A673 (cell line): ENCODE measurements at regions not wholly inside any gene's neighbourhood (a gene's known extent, or its start where the extent isn't known, plus 50 kb on each side); places are given as distances from the start of the nearest gene placed in this dataset.

Source experiments
- BruUV-seq: library from RNA; stranded (reverse); fragments of 400-500 nt; replicated peaks from 2 replicates; lab custom pipeline; 2021; lab: Mats Ljungman, UMichigan
- CTCF ChIA-PET: fragments of 300-600 bp; sonication (Branson Sonifier 250); formaldehyde crosslinking; loops from one replicate; lab custom pipeline; 2022; ENCODE audit warnings: antibody characterized with exemption; lab: Charles Lee
- POLR2A ChIA-PET: fragments of 300-600 bp; sonication (Branson Sonifier 250); formaldehyde crosslinking; loops from one replicate; lab custom pipeline; 2022; ENCODE audit warnings: antibody characterized with exemption; ENCODE audit not compliant: low non-redundant PET; lab: Charles Lee
- DNase-seq: peaks from one replicate; pipeline ENCODE4 v3.0.0-alpha.2; 2015; ENCODE audit warnings: low spot score
- H3K27ac ChIP-seq: fragments of 200-600 bp; sonication (generic); 2 replicates; pipeline ENCODE4 v1.5.1; 2016; ENCODE audit warnings: mixed run types, low read depth, mild to moderate bottlenecking, mixed read lengths, antibody characterized with exemption, low read length; ENCODE audit not compliant: poor library complexity, severe bottlenecking
- H3K27me3 ChIP-seq: fragments of 200-600 bp; sonication (generic); replicated peaks from 2 replicates; pipeline ENCODE4 v1.6.1; 2017; ENCODE audit warnings: mixed run types, low read depth, mild to moderate bottlenecking, mixed read lengths, antibody characterized with exemption, low read length; ENCODE audit not compliant: insufficient read depth, poor library complexity
- H3K36me3 ChIP-seq: fragments of 200-600 bp; sonication (generic); 2 replicates; pipeline ENCODE4 v1.6.1; 2016; ENCODE audit warnings: mixed run types, mild to moderate bottlenecking, mixed read lengths, antibody characterized with exemption, low read length; ENCODE audit not compliant: insufficient read depth, poor library complexity, severe bottlenecking
- H3K4me1 ChIP-seq: fragments of 200-600 bp; sonication (generic); 2 replicates; pipeline ENCODE4 v1.6.1; 2017; ENCODE audit warnings: mixed run types, mild to moderate bottlenecking, mixed read lengths, antibody characterized with exemption, low read length; ENCODE audit not compliant: insufficient read depth, poor library complexity, severe bottlenecking
- H3K4me3 ChIP-seq: fragments of 200-600 bp; sonication (generic); 2 replicates; pipeline ENCODE4 v1.5.1; 2016; ENCODE audit warnings: low read depth, mixed run types, mild to moderate bottlenecking, mixed read lengths, low read length; ENCODE audit not compliant: poor library complexity, severe bottlenecking
- H3K9me3 ChIP-seq: fragments of 200-600 bp; sonication (generic); 2 replicates; pipeline ENCODE4 v1.6.1; 2016; ENCODE audit warnings: mixed run types, low read depth, mild to moderate bottlenecking, mixed read lengths, antibody characterized with exemption, low read length; ENCODE audit not compliant: poor library complexity, severe bottlenecking
- CTCF ChIP-seq: fragments of 300-800, 200-600 bp; sonication (generic); conservative IDR thresholded peaks from 2 replicates; pipeline ENCODE4 v1.5.1; 2017; ENCODE audit warnings: low read depth, mild to moderate bottlenecking, antibody characterized with exemption, low read length, moderate library complexity, mixed read lengths
- EZH2 ChIP-seq: fragments of 200-600 bp; sonication (generic); IDR thresholded peaks from 2 replicates; pipeline ENCODE4 v1.6.1; 2017; ENCODE audit warnings: borderline replicate concordance, low read depth, mild to moderate bottlenecking, mixed read lengths, antibody characterized with exemption, low read length; ENCODE audit not compliant: poor library complexity, severe bottlenecking
- intact Hi-C: fragments of 100-400 bp; cut with micrococcal nuclease; formaldehyde crosslinking; loops from one replicate; pipeline ENCODE4 v1.10.0; 2022; ENCODE audit not compliant: unreplicated experiment

GRCh38 chr16:64051824-64052223 lies 1070.0 kb downstream of the CDH11 start:
- H3K27ac ChIP-seq, result no peak overlapping the region
- TF ChIP-seq CTCF (peak; percentile 60), EZH2 (no peak)
- no peaks in the 10 kb centered on the region for H3K27me3 ChIP-seq
- ChIA-PET POLR2A (no interaction called here), CTCF (no interaction called here)
- no peaks in the 10 kb centered on the region for H3K9me3 ChIP-seq
- intact Hi-C loops, result loop anchor here (5.0 kb wide), 2 partner anchors 590 to 690 kb away; no protein-coding TSS in a partner anchor
- no TSS peak for BruUV-seq
- no peak overlapping the region for H3K4me3 ChIP-seq
- peak; percentile 45 for DNase-seq
- H3K4me1 ChIP-seq, result no peaks in the 10 kb centered on the region
- no peaks in the 10 kb centered on the region for H3K36me3 ChIP-seq

GRCh38 chr16:64047878-64048277 lies 1074.0 kb downstream of the CDH11 start:
- intact Hi-C loops, result no loop called here
- TF ChIP-seq CTCF (no peak), EZH2 (no peak)
- Histone ChIP-seq H3K27me3 (no peaks in the 10 kb centered on the region), H3K36me3 (no peaks in the 10 kb centered on the region), H3K4me1 (no peaks in the 10 kb centered on the region), H3K27ac (no peak overlapping the region), H3K4me3 (no peak overlapping the region), H3K9me3 (no peaks in the 10 kb centered on the region)
- CTCF ChIA-PET, result no interaction called here
- POLR2A ChIA-PET, result no interaction called here
- no peak for DNase-seq
- no TSS peak for BruUV-seq

GRCh38 chr16:64047207-64047606 lies 1074.7 kb downstream of the CDH11 start:
- POLR2A ChIA-PET, result no interaction called here

More at GRCh38 chr16:64047207-64047606, 1074.7 kb downstream of the CDH11 start:
- no peak for DNase-seq
- no peak overlapping the region for H3K27ac ChIP-seq
- BruUV-seq, result no TSS peak
- no peaks in the 10 kb centered on the region for H3K4me1 ChIP-seq
- H3K36me3 ChIP-seq, result no peaks in the 10 kb centered on the region
- CTCF ChIA-PET, result no interaction called here
- H3K9me3 ChIP-seq, result no peaks in the 10 kb centered on the region
- intact Hi-C loops, result no loop called here
- no peak overlapping the region for H3K4me3 ChIP-seq
- no peaks in the 10 kb centered on the region for H3K27me3 ChIP-seq
- TF ChIP-seq EZH2 (no peak), CTCF (no peak)
